Activated T-cell treated with anti-CD3 and anti-CD28 coated beads for 24 hours (primary cell): ENCODE measurements at regions not wholly inside any gene's neighbourhood (a gene's known extent, or its start where the extent isn't known, plus 50 kb on each side); places are given as distances from the start of the nearest gene placed in this dataset.
"Not testable (repeated sequence)": the region's sequence is repeated elsewhere in the genome, so short reads cannot be mapped to it uniquely, and the experiment has no call there.

Experiments used
- DNase-seq: peaks from one replicate; pipeline ENCODE4 v3.0.0-alpha.2; 2020; ENCODE audit warnings: low read depth

GRCh38 chr10:10038348-10038747, 979.3 kb upstream of the CELF2 start:
- DNase-seq = no peak

- DNase-seq = no peak
These were observed 978.1 kb upstream of the CELF2 start for GRCh38 chr10:10039595-10039994.

- no peak for DNase-seq
These were observed 974.6 kb upstream of the CELF2 start for GRCh38 chr10:10043083-10043482.

- DNase-seq = no peak
These were observed 972.5 kb upstream of the CELF2 start for GRCh38 chr10:10044922-10045764.

GRCh38 chr10:10045765-10046028, 972.0 kb upstream of the CELF2 start:
- DNase-seq = no peak

GRCh38 chr10:10047426-10047825, 970.2 kb upstream of the CELF2 start:
- no peak for DNase-seq

- no peak for DNase-seq
These were observed 964.6 kb upstream of the CELF2 start for GRCh38 chr10:10053051-10053450.

- no peak for DNase-seq
These were observed 963.2 kb upstream of the CELF2 start for GRCh38 chr10:10054466-10054865.

- DNase-seq = no peak
These were observed 961.8 kb upstream of the CELF2 start for GRCh38 chr10:10055656-10056442.

GRCh38 chr10:10056961-10057360, 960.7 kb upstream of the CELF2 start:
- no peak for DNase-seq

GRCh38 chr10:10067644-10068043, 950.0 kb upstream of the CELF2 start:
- no peak for DNase-seq

GRCh38 chr10:10074847-10075246, 942.8 kb upstream of the CELF2 start:
- not testable (repeated sequence) for DNase-seq

GRCh38 chr10:10078446-10078845, 939.2 kb upstream of the CELF2 start:
- DNase-seq = no peak

GRCh38 chr10:10092581-10092980, 925.1 kb upstream of the CELF2 start:
- no peak for DNase-seq

- no peak for DNase-seq
These were observed 924.7 kb upstream of the CELF2 start for GRCh38 chr10:10093021-10093420.

- DNase-seq = no peak
These were observed 923.0 kb upstream of the CELF2 start for GRCh38 chr10:10094691-10095090.

GRCh38 chr10:10096296-10096695, 921.4 kb upstream of the CELF2 start:
- no peak for DNase-seq

- no peak for DNase-seq
These were observed 920.8 kb upstream of the CELF2 start for GRCh38 chr10:10096898-10097297.

GRCh38 chr10:10101106-10101505, 916.6 kb upstream of the CELF2 start:
- no peak for DNase-seq

- no peak for DNase-seq
These were observed 906.7 kb upstream of the CELF2 start for GRCh38 chr10:10110844-10111490.

- no peak for DNase-seq
These were observed 899.5 kb upstream of the CELF2 start for GRCh38 chr10:10118131-10118530.

GRCh38 chr10:10120671-10121070, 897.0 kb upstream of the CELF2 start:
- no peak for DNase-seq

- no peak for DNase-seq
These were observed 892.0 kb upstream of the CELF2 start for GRCh38 chr10:10125676-10126075.
